ENCODE measurements at regions not wholly inside any gene's neighbourhood (a gene's known extent, or its start where the extent isn't known, plus 50 kb on each side); places are given as distances from the start of the nearest gene placed in this dataset.
A peak's percentile ranks its signal among the peaks of the same experiment; 100 is the strongest.

GRCh38 chr10:75294518-75294865 lies 58.7 kb upstream of the COMTD1 start (continued):
- peak; percentile 21 to 49; a peak in 1 of 4 replicates for TF ChIP-seq NR2F1 (CRISPR knock-in tag; IDR thresholded peaks at IDR 0.05)
- TF ChIP-seq NR2F6 (IDR thresholded peaks at IDR 0.05), result no peak; the same call in 1 of the 2 replicates
- peak; percentile 54 for TF ChIP-seq NR2F6 (CRISPR knock-in tag; IDR thresholded peaks at IDR 0.05)

- FAIRE-seq (no peak), ATAC-seq (no peak), DNase-seq (ENCODE audit: low spot score) (no peak)
- CTCF ChIA-PET (ENCODE audit: low intra/inter-chr PET ratio, low total read pairs), result no interaction called here
- Histone ChIP-seq H3K27ac (ENCODE audit: extremely low read length, insufficient read depth, low read length) (no peak overlapping the region), H3K4me2 (ENCODE audit: low read depth, low read length) (peak overlapping the region; percentile 82), H3K79me2 (ENCODE audit: insufficient read depth, low read length) (no peaks in the 10 kb centered on the region), H3K4me1 (ENCODE audit: insufficient read depth, low read length) (peaks cover 27% of the 10 kb centered on the region), H3K4me3 (replicated peaks in 1 of 3; ENCODE audit: insufficient read depth in 1 of 3, low read depth in 2 of 3, low read length in 3 of 3) (peak overlapping the region in 2 of 3 experiments; percentile 53 to 78; a peak in 3 of 6 replicates), H3K36me3 (replicated peaks in 1 of 2; ENCODE audit: control insufficient read depth in 1 of 2, insufficient read depth in 2 of 2, low read length in 2 of 2) (no peaks in the 10 kb centered on the region), H4K20me1 (ENCODE audit: insufficient read depth, low read length) (no peaks in the 10 kb centered on the region), H3K27me3 (ENCODE audit: control insufficient read depth in 1 of 2, insufficient read depth in 2 of 2, low read length in 2 of 2) (peaks cover 2 to 41% of the 10 kb centered on the region in 2 experiments; a peak in 4 of 5 replicates), H2AFZ (ENCODE audit: low read length) (no peak overlapping the region), H3K9me3 (ENCODE audit: low read length) (no peaks in the 10 kb centered on the region), H3K9ac (ENCODE audit: insufficient read depth, low read depth, low read length) (no peak overlapping the region)
- no TSS peak for BruUV-seq (replicated peaks)
- no peak for TF ChIP-seq SP5 (CRISPR knock-in tag; IDR thresholded peaks at IDR 0.05; ENCODE audit: borderline replicate concordance, low read depth)
- TF ChIP-seq SNAPC4 (CRISPR knock-in tag; IDR thresholded peaks at IDR 0.05), result no peak
- TF ChIP-seq KDM2A (CRISPR knock-in tag; IDR thresholded peaks at IDR 0.05; ENCODE audit: borderline replicate concordance, low read depth), result no peak
- TF ChIP-seq ZNF556 (CRISPR knock-in tag; IDR thresholded peaks at IDR 0.05; ENCODE audit: borderline replicate concordance), result no peak
- no peak for TF ChIP-seq ZNF670 (CRISPR knock-in tag; IDR thresholded peaks at IDR 0.05; ENCODE audit: borderline replicate concordance)
- no peak for TF ChIP-seq PPARG (CRISPR knock-in tag; conservative IDR thresholded peaks at IDR 0.05)
- intact Hi-C loops (cut with micrococcal nuclease; ENCODE audit: unreplicated experiment), result no loop called here
- POLR2A ChIA-PET, result no interaction called here
- WGBS (ENCODE audit: low lambda C conversion rate), result 45% methylated on average over 6 of the region's 8 CpGs
- in situ Hi-C loops (cut with HindIII; ENCODE audit: extremely low pct_ligation_motif_present, low pct_unique_long_range_greater_than_20kb), result loop anchor here (25.0 kb wide), 1 partner anchor 1018 kb away; no protein-coding TSS in a partner anchor
These were observed 58.3 kb upstream of the COMTD1 start for GRCh38 chr10:75294031-75294437.

All from HepG2 (cell line).